PC-3 (cell line): ENCODE measurements at regions not wholly inside any gene's neighbourhood (a gene's known extent, or its start where the extent isn't known, plus 50 kb on each side); places are given as distances from the start of the nearest gene placed in this dataset.

Experiments
- ATAC-seq: fragments of 200-7000 bp; cut with Tn5 transposase; 2 replicates; pipeline ENCODE4 v1.9.1; 2020; ENCODE audit warnings: mild to moderate bottlenecking, moderate library complexity
- BruUV-seq: library from RNA; stranded (reverse); fragments of 400-500 nt; replicated peaks from 2 replicates; lab custom pipeline; 2021; lab: Mats Ljungman, UMichigan
- CTCF ChIA-PET: fragments of 300-600 bp; sonication (Branson Sonifier 250); formaldehyde crosslinking; loops from one replicate; lab custom pipeline; 2022; ENCODE audit warnings: antibody characterized with exemption; lab: Charles Lee
- POLR2A ChIA-PET: fragments of 300-600 bp; sonication (Branson Sonifier 250); formaldehyde crosslinking; loops from one replicate; lab custom pipeline; 2022; ENCODE audit warnings: antibody characterized with exemption; ENCODE audit not compliant: unreplicated experiment; lab: Charles Lee
- DNase-seq: peaks from one replicate; pipeline ENCODE4 v3.0.0-alpha.2; 2015
- H2AFZ ChIP-seq: fragments of 300-600 bp; sonication (generic); 2 replicates; pipeline ENCODE4 v1.6.0; 2016; ENCODE audit warnings: antibody characterized with exemption, low read length
- H3F3A ChIP-seq: fragments of 300-600 bp; sonication (generic); one replicate; pipeline ENCODE4 v1.6.0; 2017; ENCODE audit warnings: antibody characterized with exemption, low read length, control low read depth, mild to moderate bottlenecking; ENCODE audit not compliant: unreplicated experiment
- H3K27ac ChIP-seq: fragments of 300-600 bp; sonication (generic); 2 replicates; pipeline ENCODE4 v1.5.1; 2016; ENCODE audit warnings: mild to moderate bottlenecking, low read length
- H3K27me3 ChIP-seq: fragments of 300-600 bp; sonication (generic); 2 replicates; pipeline ENCODE4 v1.6.1; 2016; ENCODE audit warnings: low read length, mixed read lengths
- H3K36me3 ChIP-seq: fragments of 300-600 bp; sonication (generic); 2 replicates; pipeline ENCODE4 v1.6.1; 2016; ENCODE audit warnings: low read depth, mixed run types, low read length, mixed read lengths
- H3K4me1 ChIP-seq: fragments of 300-600 bp; sonication (generic); 2 replicates; pipeline ENCODE4 v1.5.1; 2016; ENCODE audit warnings: low read length; ENCODE audit not compliant: insufficient read depth
- H3K4me2 ChIP-seq: fragments of 300-600 bp; sonication (generic); 2 replicates; pipeline ENCODE4 v1.6.0; 2016; ENCODE audit warnings: low read length
- H3K4me3 ChIP-seq: fragments of 300-600 bp; sonication (generic); 2 replicates; pipeline ENCODE4 v1.5.1; 2016; ENCODE audit warnings: mild to moderate bottlenecking, low read length, mixed read lengths
- H3K79me2 ChIP-seq: fragments of 300-600 bp; sonication (generic); 2 replicates; pipeline ENCODE4 v1.6.1; 2017; ENCODE audit warnings: low read length, mixed read lengths
- H3K9ac ChIP-seq: fragments of 300-600 bp; sonication (generic); 2 replicates; pipeline ENCODE4 v1.6.0; 2016; ENCODE audit warnings: mild to moderate bottlenecking, low read length
- H3K9me2 ChIP-seq: fragments of 300-600 bp; sonication (generic); replicated peaks from 2 replicates; pipeline ENCODE4 v1.6.1; 2016; ENCODE audit warnings: mixed run types, low read length, mixed read lengths
- H3K9me3 ChIP-seq: fragments of 300-600 bp; sonication (generic); 2 replicates; pipeline ENCODE4 v1.6.1; 2016; ENCODE audit warnings: low read length, mixed read lengths
- H4K20me1 ChIP-seq: fragments of 300-600 bp; sonication (generic); 2 replicates; pipeline ENCODE4 v1.6.1; 2016; ENCODE audit warnings: low read length, mixed read lengths
- EZH2 ChIP-seq: fragments of 300-600 bp; sonication (generic); IDR thresholded peaks from one replicate; pipeline ENCODE4 v1.6.1; 2017; ENCODE audit warnings: antibody characterized with exemption, mild to moderate bottlenecking, low read length; ENCODE audit not compliant: unreplicated experiment
- EZH2phosphoT487 ChIP-seq: fragments of 300-600 bp; sonication (generic); IDR thresholded peaks from 2 replicates; pipeline ENCODE4 v1.6.1; 2018; ENCODE audit warnings: mild to moderate bottlenecking, antibody characterized with exemption, low read length, borderline replicate concordance
- intact Hi-C: fragments of 100-400 bp; cut with micrococcal nuclease; formaldehyde crosslinking; loops from 2 replicates; pipeline ENCODE4 v1.9.0; 2023
- TF ChIP-seq, protein P1 (sequence below): fragments of 300-600 bp; sonication (generic); conservative IDR thresholded peaks from 2 replicates; pipeline ENCODE4 v1.5.1; 2017; ENCODE audit warnings: antibody characterized with exemption, low read depth, mild to moderate bottlenecking, low read length

- Histone ChIP-seq H3K9me2 (no peaks in the 10 kb centered on the region), H3K79me2 (no peaks in the 10 kb centered on the region), H3K4me2 (no peak overlapping the region), H4K20me1 (no peaks in the 10 kb centered on the region), H3K27me3 (no peaks in the 10 kb centered on the region), H3K4me3 (no peak overlapping the region), H3K4me1 (no peaks in the 10 kb centered on the region), H3F3A (no peaks in the 10 kb centered on the region), H3K27ac (no peak overlapping the region), H2AFZ (no peak overlapping the region), H3K36me3 (no peaks in the 10 kb centered on the region), H3K9ac (no peak overlapping the region), H3K9me3 (no peaks in the 10 kb centered on the region)
- ATAC-seq (no peak), DNase-seq (no peak)
- TF ChIP-seq, protein P1, sequence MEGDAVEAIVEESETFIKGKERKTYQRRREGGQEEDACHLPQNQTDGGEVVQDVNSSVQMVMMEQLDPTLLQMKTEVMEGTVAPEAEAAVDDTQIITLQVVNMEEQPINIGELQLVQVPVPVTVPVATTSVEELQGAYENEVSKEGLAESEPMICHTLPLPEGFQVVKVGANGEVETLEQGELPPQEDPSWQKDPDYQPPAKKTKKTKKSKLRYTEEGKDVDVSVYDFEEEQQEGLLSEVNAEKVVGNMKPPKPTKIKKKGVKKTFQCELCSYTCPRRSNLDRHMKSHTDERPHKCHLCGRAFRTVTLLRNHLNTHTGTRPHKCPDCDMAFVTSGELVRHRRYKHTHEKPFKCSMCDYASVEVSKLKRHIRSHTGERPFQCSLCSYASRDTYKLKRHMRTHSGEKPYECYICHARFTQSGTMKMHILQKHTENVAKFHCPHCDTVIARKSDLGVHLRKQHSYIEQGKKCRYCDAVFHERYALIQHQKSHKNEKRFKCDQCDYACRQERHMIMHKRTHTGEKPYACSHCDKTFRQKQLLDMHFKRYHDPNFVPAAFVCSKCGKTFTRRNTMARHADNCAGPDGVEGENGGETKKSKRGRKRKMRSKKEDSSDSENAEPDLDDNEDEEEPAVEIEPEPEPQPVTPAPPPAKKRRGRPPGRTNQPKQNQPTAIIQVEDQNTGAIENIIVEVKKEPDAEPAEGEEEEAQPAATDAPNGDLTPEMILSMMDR: no peak
- TF ChIP-seq EZH2 (no peak), EZH2phosphoT487 (no peak)
- intact Hi-C loops: no loop called here
- POLR2A ChIA-PET: no interaction called here
- no TSS peak for BruUV-seq
- CTCF ChIA-PET: no interaction called here
Measured at GRCh38 chr17:21523497-21524210, 147.5 kb downstream of the KCNJ12 start.

DNA sequence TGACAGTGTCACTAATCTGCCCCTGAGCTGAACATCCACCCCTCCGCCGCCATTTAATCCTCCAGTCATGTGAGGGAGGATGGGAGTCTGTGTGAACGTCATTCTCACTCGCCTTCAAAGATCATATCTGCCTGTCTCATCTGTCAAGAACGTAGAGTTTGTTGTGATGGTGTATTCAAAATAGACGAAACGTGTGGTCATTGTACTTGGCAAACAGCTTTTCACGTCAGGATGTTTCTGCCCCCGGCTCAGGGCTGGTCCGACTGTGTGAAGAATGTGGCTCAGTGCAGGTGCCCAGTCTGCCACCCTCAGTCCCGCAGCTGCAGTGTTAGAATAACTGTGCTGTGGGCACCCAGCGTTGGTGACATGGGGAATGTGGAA, 148.0 kb downstream of the KCNJ12 start:
- Histone ChIP-seq H3K27me3 (no peaks in the 10 kb centered on the region), H3F3A (no peaks in the 10 kb centered on the region), H2AFZ (no peak overlapping the region), H3K4me3 (no peak overlapping the region), H3K27ac (no peak overlapping the region), H3K4me2 (no peak overlapping the region), H3K9ac (no peak overlapping the region), H4K20me1 (no peaks in the 10 kb centered on the region), H3K79me2 (no peaks in the 10 kb centered on the region), H3K4me1 (no peaks in the 10 kb centered on the region), H3K36me3 (no peaks in the 10 kb centered on the region), H3K9me3 (no peaks in the 10 kb centered on the region), H3K9me2 (no peaks in the 10 kb centered on the region)
- ChIA-PET CTCF (no interaction called here), POLR2A (no interaction called here)
- BruUV-seq: no TSS peak
- DNase-seq: no peak
- intact Hi-C loops: no loop called here
- no peak for ATAC-seq
- TF ChIP-seq, protein P1: no peak
- TF ChIP-seq EZH2: no peak
- TF ChIP-seq EZH2phosphoT487: no peak

GRCh38 chr17:21525464-21526130, 149.4 kb downstream of the KCNJ12 start:
- no peak for ATAC-seq
- intact Hi-C loops: no loop called here
- H3K27ac ChIP-seq: no peak overlapping the region
- no peak overlapping the region for H2AFZ ChIP-seq
- H3K4me3 ChIP-seq: no peak overlapping the region
- H3K9me2 ChIP-seq: no peaks in the 10 kb centered on the region
- no peaks in the 10 kb centered on the region for H3K36me3 ChIP-seq
- no peaks in the 10 kb centered on the region for H4K20me1 ChIP-seq
- H3K4me1 ChIP-seq: no peaks in the 10 kb centered on the region
- no TSS peak for BruUV-seq
- no peak for DNase-seq
- H3K9me3 ChIP-seq: no peaks in the 10 kb centered on the region
- POLR2A ChIA-PET: no interaction called here
- no peaks in the 10 kb centered on the region for H3K79me2 ChIP-seq
- no peak overlapping the region for H3K4me2 ChIP-seq
- CTCF ChIA-PET: interaction anchor here (0.6 kb wide), 1 partner anchor 112 kb away, joined by 5 read pairs; no protein-coding TSS in a partner anchor
- H3F3A ChIP-seq: no peaks in the 10 kb centered on the region
- H3K27me3 ChIP-seq: no peaks in the 10 kb centered on the region
- TF ChIP-seq EZH2 (no peak), EZH2phosphoT487 (no peak)
- TF ChIP-seq, protein P1: peak; percentile 31; the same call in 1 of the 2 replicates
- H3K9ac ChIP-seq: no peak overlapping the region
